HG03442 (cell line): ENCODE measurements at regions not wholly inside any gene's neighbourhood (a gene's known extent, or its start where the extent isn't known, plus 50 kb on each side); places are given as distances from the start of the nearest gene placed in this dataset.

Experiments used
- ATAC-seq: cut with Tn5 transposase; IDR thresholded peaks from one replicate; pipeline ENCODE4 v1.9.1; 2021; ENCODE audit warnings: mild to moderate bottlenecking, moderate library complexity; ENCODE audit not compliant: unreplicated experiment

DNA sequence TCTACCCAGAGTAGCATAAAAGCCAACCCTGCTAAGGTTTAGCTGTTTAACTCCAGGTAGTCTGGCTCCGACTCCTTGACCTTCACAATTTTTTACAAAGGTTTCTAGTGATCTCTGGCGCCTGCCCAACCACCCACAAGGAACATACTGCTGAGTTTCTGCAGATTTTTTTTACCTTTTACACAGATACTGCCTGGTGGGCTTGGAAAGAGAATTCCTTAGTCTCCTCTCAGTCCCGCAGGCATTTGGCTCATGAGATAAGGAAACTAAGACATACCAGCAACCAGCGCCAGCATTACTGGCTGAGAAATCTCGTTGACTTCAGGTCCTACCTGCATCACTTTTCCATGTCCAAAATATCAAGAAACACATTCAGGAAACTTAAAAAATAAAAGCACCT is 51.1 kb upstream of the LYZL1 start:
- ATAC-seq = no peak

DNA sequence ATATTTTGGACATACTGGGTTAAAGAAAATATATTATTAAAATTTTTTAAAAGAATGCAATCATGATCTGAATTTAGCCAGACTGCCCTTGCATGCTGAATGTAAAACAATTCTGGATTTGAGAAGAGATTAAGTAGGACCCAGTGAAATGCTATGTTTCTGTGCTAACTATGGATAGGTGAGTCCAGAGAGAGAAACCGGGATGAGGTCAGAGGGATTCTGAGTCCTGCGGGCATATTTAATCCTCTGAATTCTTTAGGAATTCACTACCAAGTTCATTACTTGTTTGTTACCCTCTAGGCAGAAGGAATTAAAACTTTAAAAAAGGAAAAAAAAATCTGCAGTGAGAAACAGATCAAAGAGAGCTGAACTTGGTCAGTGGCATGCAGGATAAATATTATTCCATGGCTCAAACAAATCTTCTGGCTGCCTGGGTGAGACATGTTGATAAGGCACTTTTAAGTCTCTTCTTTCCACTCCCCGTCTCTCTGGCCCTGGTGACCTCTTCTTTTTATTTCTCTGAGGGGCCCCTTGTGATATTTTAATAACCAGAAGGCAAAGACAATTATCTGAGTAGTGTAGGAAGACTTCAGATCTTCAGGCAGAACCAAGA is 50.2 kb upstream of the LYZL1 start:
- ATAC-seq = no peak
